GM18858 (cell line): ENCODE measurements at regions not wholly inside any gene's neighbourhood (a gene's known extent, or its start where the extent isn't known, plus 50 kb on each side); places are given as distances from the start of the nearest gene placed in this dataset.
"Not testable (repeated sequence)": the region's sequence is repeated elsewhere in the genome, so short reads cannot be mapped to it uniquely, and the experiment has no call there.

Experiments
- ATAC-seq: cut with Tn5 transposase; IDR thresholded peaks from one replicate; pipeline ENCODE4 v1.9.1; 2021; ENCODE audit not compliant: unreplicated experiment

GRCh38 chr16:21422824-21423223 lies 144.7 kb upstream of the CRYM start:
- ATAC-seq: not testable (repeated sequence)

DNA sequence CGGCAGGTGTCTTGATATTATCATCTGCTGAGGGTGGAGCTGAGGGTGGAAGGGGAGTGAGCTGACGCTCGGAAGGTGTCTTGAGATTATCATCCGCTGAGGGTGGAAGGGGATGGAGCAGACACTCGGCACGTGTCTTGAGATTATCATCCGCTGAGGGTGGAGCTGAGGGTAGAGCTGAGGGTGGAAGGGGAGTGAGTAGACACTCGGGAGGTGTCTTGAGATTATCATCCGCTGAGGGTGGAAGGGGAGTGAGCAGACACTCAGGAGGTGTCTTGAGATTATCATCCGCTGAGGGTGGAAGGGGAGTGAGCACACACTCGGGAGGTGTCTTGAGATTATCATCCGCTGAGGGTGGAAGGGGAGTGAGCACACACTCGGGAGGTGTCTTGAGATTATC lies 126.6 kb upstream of the CRYM start:
- not testable (repeated sequence) for ATAC-seq

- ATAC-seq: not testable (repeated sequence)
Observed at GRCh38 chr16:21397866-21398265, 119.8 kb upstream of the CRYM start.

- not testable (repeated sequence) for ATAC-seq
Observed at GRCh38 chr16:21396545-21396944, 118.5 kb upstream of the CRYM start.

DNA sequence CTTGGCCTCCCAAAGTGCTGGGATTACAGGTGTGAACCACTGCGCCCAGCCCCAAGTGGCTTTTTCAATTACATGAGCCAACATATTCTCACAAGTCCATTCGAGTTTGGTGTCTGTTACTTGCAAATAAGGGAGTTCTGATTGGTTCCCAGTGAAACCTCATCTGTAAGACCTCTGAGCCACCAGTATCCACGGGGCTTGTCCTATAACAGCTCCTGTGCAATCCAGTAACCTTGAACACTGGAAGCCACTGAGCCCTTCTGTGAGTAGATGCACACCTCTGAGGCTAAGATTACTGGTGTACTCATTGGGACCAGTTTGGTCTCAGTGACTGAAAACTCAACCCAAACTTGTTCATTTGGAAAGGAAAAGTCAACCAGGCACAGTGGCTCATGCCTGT lies 112.5 kb upstream of the CRYM start:
- ATAC-seq: not testable (repeated sequence)

GRCh38 chr16:21389860-21390259 lies 111.8 kb upstream of the CRYM start:
- not testable (repeated sequence) for ATAC-seq

GRCh38 chr16:21387757-21388156 lies 109.7 kb upstream of the CRYM start:
- ATAC-seq: not testable (repeated sequence)

DNA sequence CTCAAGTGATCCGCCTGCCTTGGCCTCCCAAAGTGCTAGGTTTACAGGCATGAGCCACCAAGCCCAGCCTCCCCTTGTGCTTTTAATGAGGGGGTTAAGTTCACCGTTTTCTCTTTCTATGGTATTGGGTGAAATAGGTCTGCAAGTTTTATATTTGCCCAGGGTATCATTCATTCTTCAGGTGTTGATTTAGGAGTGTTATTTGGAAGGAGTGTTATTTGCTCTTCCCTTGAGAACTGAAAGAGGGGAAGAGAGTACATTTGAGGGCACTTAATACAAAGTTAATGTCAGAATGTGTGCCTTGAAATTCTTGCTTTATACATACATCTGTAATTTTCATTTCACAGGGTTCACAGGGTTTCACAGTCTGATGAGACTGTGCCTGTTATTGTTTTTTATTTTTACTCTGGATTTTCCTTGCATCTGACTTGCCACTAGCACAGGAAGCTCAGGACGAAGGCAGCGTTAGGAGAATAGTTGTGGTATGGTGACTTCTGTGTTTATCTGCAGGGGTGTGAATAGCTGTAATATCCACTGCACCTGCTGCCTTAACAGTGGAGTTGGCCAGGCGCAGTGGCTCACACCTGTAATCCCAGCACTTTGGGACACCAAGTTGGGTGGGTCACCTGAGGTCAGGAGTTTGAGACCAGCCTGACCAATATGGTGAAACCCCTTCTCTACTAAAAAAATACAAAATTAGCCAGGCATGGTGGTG lies 108.3 kb upstream of the CRYM start:
- not testable (repeated sequence) for ATAC-seq

DNA sequence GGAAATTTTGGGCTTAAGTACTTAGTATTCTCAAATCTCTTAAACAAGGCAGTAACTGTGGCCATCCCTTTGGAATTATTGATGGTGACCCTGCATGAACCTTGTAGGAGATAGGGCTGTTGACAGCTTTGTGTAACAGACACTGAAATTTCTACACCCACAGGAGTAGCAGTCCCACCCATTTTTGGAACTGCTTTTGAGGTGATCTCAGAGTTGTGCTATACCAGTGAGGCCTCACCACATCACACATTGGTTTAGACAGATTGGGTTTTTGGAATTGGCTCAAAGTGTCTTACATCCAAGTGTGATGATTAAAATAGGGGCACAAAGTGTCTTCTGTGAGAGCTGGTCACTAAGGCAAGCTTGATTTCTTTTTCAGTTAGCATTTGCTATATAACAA lies 105.6 kb upstream of the CRYM start:
- not testable (repeated sequence) for ATAC-seq

GRCh38 chr16:21379645-21380044 lies 101.6 kb upstream of the CRYM start:
- not testable (repeated sequence) for ATAC-seq

GRCh38 chr16:21376196-21376899 lies 98.3 kb upstream of the CRYM start:
- not testable (repeated sequence) for ATAC-seq

GRCh38 chr16:21375334-21375733 lies 97.2 kb upstream of the CRYM start:
- ATAC-seq: not testable (repeated sequence)

DNA sequence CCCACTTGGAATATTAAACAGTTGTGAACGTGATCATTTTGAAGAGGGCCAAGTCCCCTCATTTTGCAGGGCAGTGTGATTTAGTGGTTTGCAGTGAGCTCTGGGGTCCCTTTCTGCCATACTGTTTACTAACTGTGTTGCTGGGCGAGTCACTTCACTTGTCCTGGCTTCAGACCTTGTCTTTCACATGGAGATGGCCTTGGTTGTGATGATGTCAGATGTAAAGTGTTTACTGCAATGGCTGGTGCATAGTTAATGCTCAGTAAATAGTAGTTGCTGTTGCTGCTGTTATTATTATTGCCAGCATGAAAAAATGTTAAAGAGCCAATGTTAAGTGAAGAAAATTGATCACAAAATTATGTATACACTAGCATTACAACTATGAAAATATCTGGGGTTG lies 95.4 kb upstream of the CRYM start:
- not testable (repeated sequence) for ATAC-seq

DNA sequence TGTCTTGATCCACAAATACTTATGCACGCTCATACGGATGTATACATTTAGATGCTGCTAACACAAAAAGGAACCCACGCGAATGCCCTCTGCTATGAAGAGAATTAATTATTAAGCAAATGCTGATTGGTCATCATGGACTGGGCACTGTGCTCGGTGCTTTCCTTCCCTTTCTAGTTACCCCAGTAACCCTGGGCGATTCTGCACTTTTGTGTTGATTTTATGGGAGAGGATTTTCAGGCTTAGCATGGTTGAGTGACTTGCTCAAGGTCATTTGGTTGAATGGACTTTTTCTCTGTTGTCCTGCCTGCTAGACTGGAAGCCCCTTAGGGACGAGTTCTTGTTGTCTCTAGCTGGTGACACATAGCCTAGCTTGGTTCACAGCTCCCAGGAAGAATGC lies 94.8 kb upstream of the CRYM start:
- ATAC-seq: not testable (repeated sequence)

DNA sequence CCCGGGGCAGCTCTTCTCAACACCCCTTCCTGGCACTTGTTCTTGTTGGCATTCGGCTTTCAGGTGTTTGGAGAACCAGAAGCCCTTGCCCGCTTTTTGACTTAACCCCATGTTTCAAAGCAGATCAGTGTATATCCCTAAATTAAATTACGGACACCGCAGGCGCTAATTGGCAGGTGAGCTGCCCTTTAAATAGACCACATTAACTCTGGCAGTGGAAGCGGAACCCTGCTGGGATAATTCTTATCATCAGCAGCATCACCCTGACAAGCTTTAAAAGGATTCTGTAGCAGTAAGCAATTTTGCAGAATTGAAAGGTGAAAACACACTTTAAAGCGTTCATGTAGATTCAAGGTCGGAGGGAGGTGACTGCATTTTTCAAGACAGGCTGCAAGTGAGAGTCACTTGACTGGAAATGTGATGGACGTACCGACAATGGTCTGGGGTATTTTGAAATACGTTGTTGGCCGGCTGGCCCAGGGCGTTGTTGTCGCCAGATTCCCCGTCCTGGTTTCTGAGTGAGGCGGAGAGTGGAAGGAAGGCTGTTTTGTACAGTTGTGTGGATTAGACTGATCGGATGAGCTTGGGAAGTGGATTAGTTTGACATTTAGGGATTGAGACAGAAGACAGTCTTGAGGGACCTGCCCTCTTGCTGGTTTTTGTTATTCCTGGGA lies 94.2 kb upstream of the CRYM start:
- not testable (repeated sequence) for ATAC-seq

DNA sequence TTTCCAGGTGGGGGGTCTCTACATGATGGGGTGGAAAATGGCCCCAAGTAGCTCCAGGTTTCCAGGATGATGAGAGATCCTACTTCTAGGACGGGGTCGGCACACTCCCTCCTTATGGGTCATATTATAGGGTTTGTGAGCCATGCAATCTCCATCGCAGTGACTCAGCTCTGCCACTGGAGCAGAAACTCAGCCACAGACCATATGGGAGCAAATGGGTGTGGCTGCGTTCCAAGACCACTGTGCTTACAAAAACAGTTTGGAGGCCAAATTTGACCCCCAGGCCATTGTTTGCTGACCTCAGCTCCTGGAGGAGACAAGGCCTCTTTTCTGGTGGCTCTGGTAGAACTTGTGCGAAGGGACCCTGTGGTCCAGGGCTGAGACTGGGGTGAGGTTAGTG lies 92.7 kb upstream of the CRYM start:
- ATAC-seq: not testable (repeated sequence)

DNA sequence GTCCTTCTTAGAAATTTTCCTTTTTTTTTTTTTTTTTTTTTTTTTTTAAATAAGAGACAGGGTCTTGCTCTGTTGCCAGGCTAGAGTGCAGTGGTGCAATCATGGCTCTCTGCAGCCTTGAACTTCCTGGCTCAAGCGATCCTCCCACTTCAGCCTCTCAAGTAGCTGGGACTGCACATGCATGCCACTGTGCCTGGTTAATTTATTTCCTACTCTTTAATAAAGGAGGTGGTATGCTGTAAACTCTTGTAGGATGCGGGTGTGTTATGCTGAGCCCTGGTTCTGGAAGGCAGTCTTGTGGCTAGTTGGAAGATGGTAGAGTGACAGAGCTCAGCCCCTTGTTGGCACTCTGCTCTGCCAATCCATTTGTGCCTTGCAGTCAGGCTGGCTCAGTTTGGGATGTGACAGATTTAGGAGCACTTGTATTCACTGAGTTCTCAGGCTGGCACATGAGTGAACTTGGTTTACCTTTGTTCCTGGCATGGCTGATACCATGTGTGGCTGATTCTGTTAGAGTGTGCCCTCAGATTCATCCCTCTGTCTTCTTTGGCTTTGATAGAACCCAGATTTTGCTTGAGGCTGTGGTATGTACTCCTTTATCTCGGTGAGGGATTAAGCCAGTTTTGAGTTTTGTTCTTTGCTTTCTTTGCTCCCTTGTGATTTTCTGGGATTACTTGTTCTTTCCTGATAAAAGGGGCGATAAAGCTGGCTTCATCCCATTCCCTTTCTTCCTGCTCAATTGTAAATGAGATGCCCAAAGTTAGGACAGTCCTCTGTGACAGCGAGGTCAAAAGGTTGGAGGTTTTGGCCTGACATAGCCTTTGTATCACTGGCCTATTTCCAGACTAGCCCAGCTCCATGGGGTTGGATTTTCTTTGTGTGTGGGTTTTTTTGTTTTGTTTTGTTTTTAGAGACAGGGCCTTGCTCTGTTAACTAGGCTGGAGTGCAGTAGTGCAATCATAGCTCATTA lies 91.2 kb upstream of the CRYM start:
- not testable (repeated sequence) for ATAC-seq

- ATAC-seq: not testable (repeated sequence)
Observed at GRCh38 chr16:21367733-21368421, 89.8 kb upstream of the CRYM start.

DNA sequence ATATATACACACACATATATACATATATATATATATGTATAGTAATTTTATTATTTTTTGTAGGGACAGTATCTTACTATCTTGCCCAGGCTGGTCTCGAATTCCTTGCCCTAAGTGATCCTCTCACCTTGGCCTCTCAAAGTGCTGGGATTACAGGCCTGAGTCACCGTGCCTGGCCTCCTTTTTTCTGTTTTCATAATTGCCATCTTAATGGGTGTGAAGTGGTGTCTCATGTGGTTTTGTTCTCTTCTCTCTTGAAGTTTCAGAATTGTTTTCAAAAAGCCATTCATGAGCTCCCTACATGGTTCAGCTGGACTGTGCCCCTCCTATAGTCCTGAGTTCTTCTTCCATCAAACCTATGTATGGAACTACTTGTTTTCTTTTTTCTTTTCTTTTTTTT lies 88.9 kb upstream of the CRYM start:
- not testable (repeated sequence) for ATAC-seq

DNA sequence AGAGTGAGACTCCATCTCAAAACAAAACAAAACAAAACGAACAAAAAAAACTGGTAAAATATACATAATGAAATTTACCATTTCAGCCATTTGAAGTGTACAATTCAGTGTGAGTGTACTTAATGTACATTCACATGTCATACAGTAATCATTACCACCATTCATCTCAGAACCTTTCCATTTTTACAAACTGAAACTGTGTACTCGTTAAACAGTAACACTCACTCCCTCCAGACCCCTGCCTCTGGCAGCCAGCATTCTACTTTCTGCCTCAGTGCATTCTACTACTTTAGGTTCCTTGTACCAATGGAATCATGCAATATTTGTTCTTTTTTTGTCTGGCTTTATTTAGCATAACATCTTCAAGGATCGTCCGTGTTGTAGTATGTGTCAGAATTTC lies 87.5 kb upstream of the CRYM start:
- ATAC-seq: not testable (repeated sequence)
